CD4-positive, alpha-beta memory T cell (primary cell): ENCODE measurements at regions not wholly inside any gene's neighbourhood (a gene's known extent, or its start where the extent isn't known, plus 50 kb on each side); places are given as distances from the start of the nearest gene placed in this dataset.

Source experiments
- CTCF ChIA-PET: fragments of 350-600 bp; sonication (Branson Sonifier 250); formaldehyde crosslinking; loops from one replicate; lab custom pipeline; 2021; ENCODE audit warnings: inconsistent platforms; ENCODE audit not compliant: partially characterized antibody; lab: Charles Lee
- POLR2A ChIA-PET: fragments of 350-600 bp; sonication (Branson Sonifier 250); formaldehyde crosslinking; loops from one replicate; lab custom pipeline; 2021; ENCODE audit not compliant: partially characterized antibody; lab: Charles Lee
- DNase-seq, 5 donors: peaks; one replicate each; pipeline versions ENCODE4 v3.0.0 to v3.0.0-alpha.2; 2020 to 2022; ENCODE audit warnings: mixed read lengths in 1 of 5
- H3K27ac ChIP-seq: one replicate; pipeline ENCODE4 v1.7.0; 2013; ENCODE audit warnings: low read depth, low read length
- H3K27me3 ChIP-seq: 2 replicates; pipeline ENCODE4 v1.7.0; 2013; ENCODE audit warnings: mild to moderate bottlenecking, low read length, moderate library complexity; ENCODE audit not compliant: insufficient read depth
- H3K36me3 ChIP-seq: 2 replicates; pipeline ENCODE4 v1.7.0; 2013; ENCODE audit warnings: mild to moderate bottlenecking, low read length, moderate library complexity; ENCODE audit not compliant: insufficient read depth
- H3K4me1 ChIP-seq: 2 replicates; pipeline ENCODE4 v1.7.0; 2013; ENCODE audit warnings: mild to moderate bottlenecking, low read length, moderate library complexity; ENCODE audit not compliant: insufficient read depth
- H3K4me3 ChIP-seq, 2 donors: one replicate each; pipeline ENCODE4 v1.7.0; 2013; ENCODE audit warnings: low read length in 2 of 2, mild to moderate bottlenecking in 1 of 2
- H3K9me3 ChIP-seq, 2 donors: one replicate each; pipeline ENCODE4 v1.7.0; 2013; ENCODE audit warnings: low read length in 2 of 2, control low read depth in 1 of 2; ENCODE audit not compliant: control insufficient read depth in 1 of 2
- H3K27ac Mint-ChIP-seq, 7 donors: one replicate each; pipeline ENCODE4 v1.8.0; 2020 to 2021; ENCODE audit warnings: mixed read lengths in 7 of 7, mild to moderate bottlenecking in 6 of 7, inconsistent platforms in 3 of 7, moderate library complexity in 3 of 7
- H3K27me3 Mint-ChIP-seq, 2 donors: one replicate each; pipeline ENCODE4 v1.8.0; 2020 to 2021; ENCODE audit warnings: mixed read lengths in 2 of 2
- H3K36me3 Mint-ChIP-seq, 2 donors: one replicate each; pipeline ENCODE4 v1.8.0; 2020 to 2021; ENCODE audit warnings: mixed read lengths in 2 of 2, inconsistent platforms in 1 of 2, mild to moderate bottlenecking in 1 of 2
- H3K4me1 Mint-ChIP-seq, 4 donors: one replicate each; pipeline ENCODE4 v1.8.0; 2020 to 2021; ENCODE audit warnings: mixed read lengths in 4 of 4, mild to moderate bottlenecking in 1 of 4
- H3K4me3 Mint-ChIP-seq, 8 donors: one replicate each; pipeline ENCODE4 v1.8.0; 2020 to 2021; ENCODE audit warnings: mixed read lengths in 8 of 8, mild to moderate bottlenecking in 7 of 8, moderate library complexity in 6 of 8, inconsistent platforms in 3 of 8
- H3K9me3 Mint-ChIP-seq, 8 donors: one replicate each; pipeline ENCODE4 v1.8.0; 2020 to 2021; ENCODE audit warnings: mixed read lengths in 8 of 8, mild to moderate bottlenecking in 5 of 8, inconsistent platforms in 3 of 8, moderate library complexity in 1 of 8
- intact Hi-C: fragments of 100-400 bp; cut with micrococcal nuclease; formaldehyde crosslinking; loops from one replicate; pipeline ENCODE4 v1.15.1; 2023

DNA sequence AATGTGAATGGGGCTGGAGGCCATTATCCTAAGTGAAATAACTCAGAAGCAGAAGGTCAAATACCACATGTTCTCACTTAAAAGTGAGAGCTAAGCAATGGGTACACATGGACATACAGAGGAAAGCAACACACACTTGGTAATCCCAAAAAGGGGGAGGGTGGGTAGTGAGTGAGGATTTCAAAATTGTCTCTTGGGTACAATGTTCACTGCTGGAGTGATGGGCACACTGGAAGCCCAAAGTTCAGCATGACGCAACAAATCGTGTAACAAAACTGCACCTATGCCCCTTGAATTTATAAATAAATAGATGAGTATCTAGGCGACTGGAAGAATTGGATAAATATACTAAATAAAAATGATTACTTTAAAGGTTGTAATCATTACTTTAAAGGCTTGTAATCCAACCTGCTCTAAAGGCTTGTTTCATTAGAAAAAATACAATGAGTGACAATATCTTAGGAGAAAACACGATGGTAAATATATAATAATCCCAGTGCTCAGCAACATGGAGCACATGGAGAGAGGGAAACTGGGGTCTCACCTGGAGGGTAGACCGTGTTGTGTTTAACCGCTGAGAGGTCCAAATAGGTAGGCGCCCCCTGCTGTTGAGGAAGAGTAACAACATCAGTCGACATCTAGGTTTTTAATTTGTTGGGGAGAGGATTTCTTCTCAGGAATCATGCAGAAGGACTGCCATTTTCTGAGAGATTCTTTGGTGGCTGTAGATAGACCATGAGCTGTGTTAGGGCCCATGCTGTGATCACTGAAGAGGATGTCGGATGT, 78.5 kb upstream of the ROBO1 start:
- H3K4me1 Mint-ChIP-seq: no peaks in the 10 kb centered on the region
- peaks cover 3 to 17% (median 9%) of the 10 kb centered on the region in 8 donors for H3K9me3 Mint-ChIP-seq
- POLR2A ChIA-PET: no interaction called here
- intact Hi-C loops: no loop called here
- no peaks in the 10 kb centered on the region for H3K27me3 Mint-ChIP-seq
- H3K9me3 ChIP-seq: no peaks in the 10 kb centered on the region
- H3K36me3 ChIP-seq: no peaks in the 10 kb centered on the region
- CTCF ChIA-PET: no interaction called here
- no peaks in the 10 kb centered on the region for H3K36me3 Mint-ChIP-seq
- H3K27ac Mint-ChIP-seq: no peak overlapping the region
- H3K4me3 ChIP-seq: no peak overlapping the region
- H3K4me1 ChIP-seq: no peaks in the 10 kb centered on the region
- no peak overlapping the region for H3K27ac ChIP-seq
- DNase-seq: no peak
- H3K4me3 Mint-ChIP-seq: no peak overlapping the region
- H3K27me3 ChIP-seq: no peaks in the 10 kb centered on the region

GRCh38 chr3:79845546-79845945, 77.7 kb upstream of the ROBO1 start:
- Mint-ChIP-seq H3K4me3 (no peak overlapping the region), H3K27ac (no peak overlapping the region), H3K36me3 (no peaks in the 10 kb centered on the region), H3K27me3 (no peaks in the 10 kb centered on the region), H3K4me1 (no peaks in the 10 kb centered on the region), H3K9me3 (peaks cover 3 to 13% (median 6%) of the 10 kb centered on the region in 8 donors)
- Histone ChIP-seq H3K4me3 (no peak overlapping the region), H3K4me1 (no peaks in the 10 kb centered on the region), H3K36me3 (no peaks in the 10 kb centered on the region), H3K27me3 (no peaks in the 10 kb centered on the region), H3K27ac (no peak overlapping the region), H3K9me3 (no peaks in the 10 kb centered on the region)
- POLR2A ChIA-PET: no interaction called here
- intact Hi-C loops: no loop called here
- CTCF ChIA-PET: no interaction called here
- DNase-seq: no peak

DNA sequence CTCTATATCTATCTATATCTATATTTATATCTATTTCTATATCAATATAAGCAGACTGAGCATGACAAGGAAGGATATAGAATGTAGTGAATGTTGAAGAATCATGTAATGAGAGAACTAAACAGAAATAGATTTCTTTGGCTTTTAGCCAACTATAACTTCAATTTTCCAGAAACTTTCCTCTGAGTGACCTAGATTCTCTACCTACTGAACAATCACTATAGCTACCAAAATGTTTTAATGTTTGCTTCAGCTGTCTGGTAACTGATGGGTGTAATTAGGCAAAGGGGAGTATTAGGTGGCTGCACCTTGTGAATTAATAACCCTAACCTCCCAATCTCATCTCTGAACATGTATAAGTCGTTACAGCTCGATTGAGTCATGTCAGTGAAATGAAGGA, 76.4 kb upstream of the ROBO1 start:
- DNase-seq: no peak
- Histone ChIP-seq H3K36me3 (no peaks in the 10 kb centered on the region), H3K4me1 (no peaks in the 10 kb centered on the region), H3K4me3 (no peak overlapping the region), H3K27ac (no peak overlapping the region), H3K27me3 (no peaks in the 10 kb centered on the region), H3K9me3 (no peaks in the 10 kb centered on the region)
- no peaks in the 10 kb centered on the region for H3K36me3 Mint-ChIP-seq
- H3K9me3 Mint-ChIP-seq: peaks cover under 1 to 12% (median 5%) of the 10 kb centered on the region in 8 donors
- CTCF ChIA-PET: no interaction called here
- no peaks in the 10 kb centered on the region for H3K27me3 Mint-ChIP-seq
- no peak overlapping the region for H3K4me3 Mint-ChIP-seq
- POLR2A ChIA-PET: no interaction called here
- intact Hi-C loops: no loop called here
- H3K4me1 Mint-ChIP-seq: no peaks in the 10 kb centered on the region
- H3K27ac Mint-ChIP-seq: no peak overlapping the region

GRCh38 chr3:79843180-79843579, 75.4 kb upstream of the ROBO1 start:
- Histone ChIP-seq H3K4me1 (no peaks in the 10 kb centered on the region), H3K36me3 (no peaks in the 10 kb centered on the region), H3K9me3 (no peaks in the 10 kb centered on the region), H3K4me3 (no peak overlapping the region), H3K27ac (no peak overlapping the region), H3K27me3 (no peaks in the 10 kb centered on the region)
- ChIA-PET POLR2A (no interaction called here), CTCF (no interaction called here)
- no peak overlapping the region for H3K4me3 Mint-ChIP-seq
- H3K27ac Mint-ChIP-seq: no peak overlapping the region
- intact Hi-C loops: no loop called here
- H3K4me1 Mint-ChIP-seq: no peaks in the 10 kb centered on the region
- DNase-seq: no peak
- H3K36me3 Mint-ChIP-seq: no peaks in the 10 kb centered on the region
- H3K27me3 Mint-ChIP-seq: no peaks in the 10 kb centered on the region
- peaks cover 0 to 12% (median 5%) of the 10 kb centered on the region in 8 donors for H3K9me3 Mint-ChIP-seq

- Mint-ChIP-seq H3K9me3 (peaks cover 8 to 27% (median 21%) of the 10 kb centered on the region in 8 donors), H3K36me3 (peaks cover 0 to 1% of the 10 kb centered on the region in 2 donors), H3K4me1 (no peaks in the 10 kb centered on the region), H3K27ac (no peak overlapping the region), H3K4me3 (no peak overlapping the region), H3K27me3 (no peaks in the 10 kb centered on the region)
- Histone ChIP-seq H3K4me3 (no peak overlapping the region), H3K27me3 (no peaks in the 10 kb centered on the region), H3K36me3 (no peaks in the 10 kb centered on the region), H3K27ac (no peak overlapping the region), H3K4me1 (no peaks in the 10 kb centered on the region), H3K9me3 (no peaks in the 10 kb centered on the region)
- POLR2A ChIA-PET: no interaction called here
- intact Hi-C loops: no loop called here
- CTCF ChIA-PET: no interaction called here
- DNase-seq: no peak
Measured at GRCh38 chr3:79835701-79836100, 67.9 kb upstream of the ROBO1 start.

DNA sequence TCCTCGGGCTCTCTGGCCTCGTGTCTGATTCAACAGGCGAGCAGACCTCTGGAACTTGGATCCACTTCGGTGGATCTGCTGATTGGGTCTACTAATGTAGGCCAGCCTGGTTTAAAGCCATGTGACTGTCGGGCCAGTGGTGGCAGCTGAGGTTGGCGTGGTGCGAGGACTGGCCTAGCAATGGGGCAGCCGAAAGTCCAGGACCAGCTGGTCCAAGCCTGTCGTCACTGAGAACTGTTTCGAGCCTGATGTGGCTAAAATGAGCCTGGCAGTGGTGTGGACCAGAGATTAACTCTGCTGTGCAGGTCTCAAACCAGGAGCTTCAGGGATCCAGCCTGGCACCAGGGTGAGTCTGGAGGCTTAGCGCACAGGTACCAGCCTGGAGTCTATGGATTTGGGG, 56.4 kb upstream of the ROBO1 start:
- H3K27ac Mint-ChIP-seq: no peak overlapping the region
- DNase-seq: no peak
- Histone ChIP-seq H3K4me3 (no peak overlapping the region), H3K36me3 (no peaks in the 10 kb centered on the region), H3K27me3 (no peaks in the 10 kb centered on the region), H3K4me1 (no peaks in the 10 kb centered on the region), H3K9me3 (no peaks in the 10 kb centered on the region), H3K27ac (no peak overlapping the region)
- no peaks in the 10 kb centered on the region for H3K36me3 Mint-ChIP-seq
- ChIA-PET POLR2A (no interaction called here), CTCF (no interaction called here)
- H3K9me3 Mint-ChIP-seq: peaks cover 0 to 12% (median 4%) of the 10 kb centered on the region in 8 donors
- intact Hi-C loops: no loop called here
- no peaks in the 10 kb centered on the region for H3K4me1 Mint-ChIP-seq
- no peaks in the 10 kb centered on the region for H3K27me3 Mint-ChIP-seq
- H3K4me3 Mint-ChIP-seq: no peak overlapping the region

- H3K4me3 Mint-ChIP-seq: no peak overlapping the region
- no peak for DNase-seq
- H3K27ac ChIP-seq: no peak overlapping the region
- H3K36me3 ChIP-seq: no peaks in the 10 kb centered on the region
- peaks cover 0 to 23% (median 8%) of the 10 kb centered on the region in 8 donors for H3K9me3 Mint-ChIP-seq
- no peaks in the 10 kb centered on the region for H3K9me3 ChIP-seq
- H3K27me3 ChIP-seq: no peaks in the 10 kb centered on the region
- ChIA-PET POLR2A (no interaction called here), CTCF (no interaction called here)
- no peak overlapping the region for H3K27ac Mint-ChIP-seq
- intact Hi-C loops: no loop called here
- H3K4me1 ChIP-seq: no peaks in the 10 kb centered on the region
- no peak overlapping the region for H3K4me3 ChIP-seq
- no peaks in the 10 kb centered on the region for H3K36me3 Mint-ChIP-seq
- H3K27me3 Mint-ChIP-seq: no peaks in the 10 kb centered on the region
- H3K4me1 Mint-ChIP-seq: no peaks in the 10 kb centered on the region
Measured at GRCh38 chr3:79822076-79822475, 54.3 kb upstream of the ROBO1 start.
